Activated naive CD4-positive, alpha-beta T cell treated with anti-CD3 and anti-CD28 coated beads, Interleukin-2, amount 10 ng/mL, durations not matched to agents 7 days and 5 days (primary cell): ENCODE measurements at regions not wholly inside any gene's neighbourhood (a gene's known extent, or its start where the extent isn't known, plus 50 kb on each side); places are given as distances from the start of the nearest gene placed in this dataset.

Source experiments
- CTCF ChIA-PET: fragments of 350-600 bp; sonication (Branson Sonifier 250); formaldehyde crosslinking; loops from one replicate; lab custom pipeline; 2021; ENCODE audit warnings: antibody characterized with exemption; lab: Charles Lee
- DNase-seq: peaks from one replicate; pipeline ENCODE4 v3.0.0-alpha.2; 2020
- H3K27ac Mint-ChIP-seq: one replicate; pipeline ENCODE4 v1.8.0; 2021; ENCODE audit warnings: mild to moderate bottlenecking, moderate library complexity, mixed read lengths
- H3K27me3 Mint-ChIP-seq: one replicate; pipeline ENCODE4 v1.8.0; 2021; ENCODE audit warnings: mild to moderate bottlenecking, mixed read lengths
- H3K36me3 Mint-ChIP-seq: one replicate; pipeline ENCODE4 v1.8.0; 2021; ENCODE audit warnings: mixed read lengths
- H3K4me1 Mint-ChIP-seq: one replicate; pipeline ENCODE4 v1.8.0; 2021; ENCODE audit warnings: mixed read lengths
- H3K4me3 Mint-ChIP-seq: one replicate; pipeline ENCODE4 v1.8.0; 2021; ENCODE audit warnings: mild to moderate bottlenecking, moderate library complexity, mixed read lengths
- H3K9me3 Mint-ChIP-seq: one replicate; pipeline ENCODE4 v1.8.0; 2021; ENCODE audit warnings: mixed read lengths

DNA sequence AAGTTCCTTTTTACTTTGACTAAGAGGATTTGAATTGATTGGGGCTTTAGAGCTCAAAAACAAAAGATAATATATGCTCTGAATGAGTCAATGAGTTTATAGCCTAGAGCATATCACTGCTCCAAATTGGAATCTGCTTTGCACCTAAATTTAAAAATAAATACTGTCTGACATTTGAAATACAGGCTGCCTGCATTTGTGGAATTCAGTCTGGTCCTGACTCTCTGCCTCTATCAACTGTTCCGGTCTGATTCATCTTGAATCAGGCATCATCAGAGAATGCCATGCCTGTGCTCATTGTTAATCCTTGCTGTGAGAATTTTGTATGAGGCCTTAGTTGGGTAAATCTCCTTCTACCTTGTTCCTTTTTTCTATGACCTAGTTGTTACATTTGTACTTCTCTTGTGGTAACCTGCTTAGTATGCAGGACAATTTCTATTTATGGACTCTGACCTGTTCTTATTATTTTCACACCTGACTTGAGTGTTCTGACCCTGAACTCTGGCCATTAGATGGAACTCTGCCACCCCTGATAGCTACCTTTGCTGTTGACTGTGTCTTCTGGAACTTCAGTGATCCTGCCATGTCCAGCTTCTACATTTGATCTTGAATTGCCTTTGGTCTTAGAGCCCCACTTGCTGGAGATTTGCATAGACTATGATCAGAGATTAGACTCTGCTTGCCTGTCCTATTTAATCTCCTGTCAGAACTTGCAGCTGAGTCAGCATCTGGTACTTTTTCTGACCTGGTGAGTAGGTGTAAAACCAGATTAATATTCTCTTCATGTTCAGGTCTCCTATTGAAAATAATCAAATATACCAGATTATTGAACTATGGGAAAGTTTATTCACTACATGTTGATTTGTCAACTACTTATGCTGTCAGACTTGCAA lies 442.7 kb upstream of the HS3ST5 start:
- CTCF ChIA-PET: no interaction called here
- H3K4me3 Mint-ChIP-seq: no peak overlapping the region
- DNase-seq: no peak
- no peaks in the 10 kb centered on the region for H3K36me3 Mint-ChIP-seq
- no peaks in the 10 kb centered on the region for H3K4me1 Mint-ChIP-seq
- no peaks in the 10 kb centered on the region for H3K27me3 Mint-ChIP-seq
- H3K27ac Mint-ChIP-seq: no peak overlapping the region
- peaks cover 5% of the 10 kb centered on the region for H3K9me3 Mint-ChIP-seq

DNA sequence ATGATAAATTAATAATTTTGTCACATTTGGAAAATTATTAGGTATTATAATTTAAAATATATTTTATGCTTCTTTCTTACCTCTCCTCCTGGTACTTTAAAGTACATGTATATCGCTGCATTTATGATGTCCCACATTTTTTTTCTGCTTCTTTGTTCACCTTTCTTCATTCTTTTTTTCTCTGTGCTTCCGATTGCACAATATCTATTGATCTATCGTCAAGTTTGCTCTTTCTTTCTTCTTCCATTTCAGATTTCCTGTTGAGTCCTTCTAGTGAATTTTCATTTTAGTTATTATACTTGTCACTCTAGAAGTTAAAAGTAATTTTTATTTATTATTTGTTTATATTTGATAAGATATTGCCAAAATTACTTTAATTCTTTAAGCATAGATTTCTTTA lies 441.0 kb upstream of the HS3ST5 start:
- H3K36me3 Mint-ChIP-seq: no peaks in the 10 kb centered on the region
- no peaks in the 10 kb centered on the region for H3K4me1 Mint-ChIP-seq
- no peak overlapping the region for H3K27ac Mint-ChIP-seq
- no peak overlapping the region for H3K4me3 Mint-ChIP-seq
- DNase-seq: no peak
- peaks cover 5% of the 10 kb centered on the region for H3K9me3 Mint-ChIP-seq
- H3K27me3 Mint-ChIP-seq: no peaks in the 10 kb centered on the region
- CTCF ChIA-PET: no interaction called here

DNA sequence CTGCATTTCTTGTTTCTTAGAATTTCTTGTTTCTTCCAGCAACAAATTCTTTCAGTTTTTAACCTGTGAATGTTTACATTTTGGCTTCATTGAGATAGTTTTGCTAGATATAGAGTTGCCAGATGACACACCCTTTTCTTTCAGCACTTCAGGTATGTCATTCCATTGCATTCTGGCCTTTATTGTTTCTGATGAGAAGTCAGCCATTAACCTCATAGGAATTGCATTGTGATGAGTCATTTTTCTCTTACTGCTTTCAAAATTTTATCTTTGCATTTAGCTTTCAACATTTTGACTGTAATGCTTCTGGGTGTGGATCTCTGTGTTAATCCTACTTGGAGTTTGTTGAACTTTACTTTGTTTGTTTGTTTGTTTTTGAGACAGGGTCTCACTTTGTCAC lies 440.3 kb upstream of the HS3ST5 start:
- no peaks in the 10 kb centered on the region for H3K4me1 Mint-ChIP-seq
- no peak for DNase-seq
- no peaks in the 10 kb centered on the region for H3K36me3 Mint-ChIP-seq
- H3K27me3 Mint-ChIP-seq: no peaks in the 10 kb centered on the region
- no peak overlapping the region for H3K4me3 Mint-ChIP-seq
- CTCF ChIA-PET: no interaction called here
- H3K27ac Mint-ChIP-seq: no peak overlapping the region
- peaks cover 5% of the 10 kb centered on the region for H3K9me3 Mint-ChIP-seq

DNA sequence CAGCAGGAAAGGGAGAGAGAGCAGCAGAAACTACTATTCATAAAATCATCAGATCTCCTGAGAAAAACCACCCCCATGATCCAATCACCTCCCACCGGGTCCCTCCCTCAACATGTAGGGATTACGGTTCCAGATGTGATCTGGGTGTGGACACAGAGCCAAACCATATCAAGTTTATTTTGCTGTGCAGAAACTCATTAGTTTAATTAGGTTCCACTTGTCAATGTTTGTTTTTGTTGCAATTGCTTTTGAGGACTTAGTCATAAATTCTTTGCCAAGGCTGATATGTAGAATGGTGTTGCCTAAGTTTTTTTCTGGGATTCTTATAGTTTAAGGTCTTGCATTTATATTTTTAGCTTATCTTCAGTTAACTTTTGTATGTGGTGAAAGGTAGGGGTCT lies 422.0 kb upstream of the HS3ST5 start:
- Mint-ChIP-seq H3K9me3 (peaks cover 3% of the 10 kb centered on the region), H3K36me3 (no peaks in the 10 kb centered on the region), H3K4me1 (no peaks in the 10 kb centered on the region), H3K27ac (no peak overlapping the region), H3K4me3 (no peak overlapping the region), H3K27me3 (no peaks in the 10 kb centered on the region)
- no peak for DNase-seq
- CTCF ChIA-PET: no interaction called here

DNA sequence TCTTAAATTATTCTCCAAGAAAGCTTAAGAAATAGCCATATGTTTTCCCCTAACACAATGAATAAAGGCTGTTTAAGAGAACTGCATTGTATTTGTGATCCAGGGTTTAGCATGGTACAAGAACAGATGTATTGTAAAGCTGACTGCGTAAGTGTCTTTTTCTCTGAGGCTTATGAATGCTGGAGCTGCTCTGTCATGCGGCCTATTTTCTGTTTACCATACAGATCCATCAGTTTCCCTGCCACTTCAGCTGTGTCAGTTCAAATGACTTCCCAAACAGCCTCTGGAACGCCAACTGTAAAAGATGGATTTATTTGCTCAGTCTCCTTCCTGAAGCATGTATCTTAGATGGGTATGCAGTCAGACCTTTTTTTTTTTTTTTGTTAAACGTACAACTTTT lies 419.3 kb upstream of the HS3ST5 start:
- CTCF ChIA-PET: interaction anchor here (0.6 kb wide), 1 partner anchor 1133 kb away, joined by 3 read pairs; no protein-coding TSS in a partner anchor
- Mint-ChIP-seq H3K4me3 (no peak overlapping the region), H3K9me3 (no peaks in the 10 kb centered on the region), H3K36me3 (no peaks in the 10 kb centered on the region), H3K27me3 (no peaks in the 10 kb centered on the region), H3K27ac (no peak overlapping the region), H3K4me1 (no peaks in the 10 kb centered on the region)
- no peak for DNase-seq

DNA sequence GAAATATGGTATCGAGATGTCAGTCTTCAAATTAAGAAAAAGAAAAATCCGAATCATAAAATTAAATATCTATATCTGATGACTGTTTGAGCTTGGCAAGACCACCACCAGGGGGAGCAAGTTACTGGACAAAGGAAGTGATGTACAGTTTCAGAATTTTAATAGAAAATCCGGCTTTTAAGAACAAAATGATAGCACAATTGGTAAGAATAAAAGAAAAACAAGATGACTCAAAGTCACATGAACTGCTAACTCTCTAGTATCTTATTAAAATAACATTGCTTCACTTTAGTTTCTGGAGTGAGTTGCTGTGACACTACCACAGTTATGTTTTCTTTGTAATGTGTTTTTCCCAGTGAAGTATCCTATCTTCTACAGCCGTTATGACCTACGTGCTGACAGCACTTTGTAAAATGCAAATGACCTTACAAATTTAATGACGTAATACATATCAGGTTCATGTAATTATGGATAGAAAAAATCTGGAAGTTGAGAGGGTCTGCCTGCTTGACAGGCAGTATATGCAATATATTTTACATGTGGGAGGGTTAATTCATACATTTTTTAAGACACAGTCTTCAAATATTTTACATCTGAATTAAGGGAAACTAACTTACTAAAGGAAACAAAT lies 405.3 kb upstream of the HS3ST5 start:
- H3K9me3 Mint-ChIP-seq: no peaks in the 10 kb centered on the region
- H3K4me3 Mint-ChIP-seq: no peak overlapping the region
- DNase-seq: peak; percentile 36
- CTCF ChIA-PET: interaction anchor here (0.9 kb wide), 1 partner anchor 1148 kb away, joined by 4 read pairs; no protein-coding TSS in a partner anchor
- no peaks in the 10 kb centered on the region for H3K36me3 Mint-ChIP-seq
- no peak overlapping the region for H3K27ac Mint-ChIP-seq
- no peaks in the 10 kb centered on the region for H3K4me1 Mint-ChIP-seq
- no peaks in the 10 kb centered on the region for H3K27me3 Mint-ChIP-seq

DNA sequence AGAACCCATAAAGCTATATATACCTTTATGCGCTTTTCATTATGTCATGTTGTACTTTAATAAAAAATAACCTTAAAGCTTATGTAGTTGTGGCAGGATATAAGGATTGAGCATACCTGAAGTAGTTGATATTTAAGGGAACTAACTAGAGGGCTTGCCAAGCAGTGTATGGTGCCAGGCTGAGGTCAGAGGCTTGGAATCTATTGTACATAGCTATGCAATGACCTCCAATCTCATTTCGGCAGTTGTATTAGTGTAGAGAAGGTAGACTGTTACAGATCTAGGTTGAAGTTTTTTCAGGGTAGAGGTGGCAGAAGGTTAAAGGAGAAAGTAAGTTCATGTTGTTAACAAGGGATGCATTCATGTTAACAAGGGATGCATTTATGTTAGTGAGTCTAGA lies 397.7 kb upstream of the HS3ST5 start:
- peaks cover 8% of the 10 kb centered on the region for H3K9me3 Mint-ChIP-seq
- DNase-seq: no peak
- no peaks in the 10 kb centered on the region for H3K36me3 Mint-ChIP-seq
- no peaks in the 10 kb centered on the region for H3K27me3 Mint-ChIP-seq
- H3K27ac Mint-ChIP-seq: no peak overlapping the region
- H3K4me3 Mint-ChIP-seq: no peak overlapping the region
- CTCF ChIA-PET: no interaction called here
- no peaks in the 10 kb centered on the region for H3K4me1 Mint-ChIP-seq

DNA sequence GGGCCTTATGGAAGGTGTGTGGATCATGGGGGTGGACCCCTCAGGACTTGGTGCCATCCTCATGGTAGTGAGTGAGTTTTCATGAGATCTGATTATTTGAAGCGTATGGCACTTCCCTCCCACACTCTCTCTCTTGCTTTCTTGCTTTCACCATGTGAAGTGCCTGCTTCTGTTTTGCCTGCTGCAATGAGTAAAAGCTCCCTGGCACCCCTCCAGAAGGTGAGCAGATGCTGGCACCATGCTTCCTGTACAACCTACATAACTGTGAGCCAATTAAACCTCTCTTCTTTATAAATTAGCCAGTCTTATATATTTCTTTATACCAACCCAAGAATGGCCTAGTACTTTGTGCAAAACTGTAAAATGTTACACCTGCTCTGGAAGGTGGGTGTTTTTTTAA lies 396.8 kb upstream of the HS3ST5 start:
- no peak for DNase-seq
- Mint-ChIP-seq H3K4me3 (no peak overlapping the region), H3K4me1 (no peaks in the 10 kb centered on the region), H3K27me3 (no peaks in the 10 kb centered on the region), H3K9me3 (peaks cover 8% of the 10 kb centered on the region), H3K27ac (no peak overlapping the region), H3K36me3 (no peaks in the 10 kb centered on the region)
- CTCF ChIA-PET: no interaction called here

DNA sequence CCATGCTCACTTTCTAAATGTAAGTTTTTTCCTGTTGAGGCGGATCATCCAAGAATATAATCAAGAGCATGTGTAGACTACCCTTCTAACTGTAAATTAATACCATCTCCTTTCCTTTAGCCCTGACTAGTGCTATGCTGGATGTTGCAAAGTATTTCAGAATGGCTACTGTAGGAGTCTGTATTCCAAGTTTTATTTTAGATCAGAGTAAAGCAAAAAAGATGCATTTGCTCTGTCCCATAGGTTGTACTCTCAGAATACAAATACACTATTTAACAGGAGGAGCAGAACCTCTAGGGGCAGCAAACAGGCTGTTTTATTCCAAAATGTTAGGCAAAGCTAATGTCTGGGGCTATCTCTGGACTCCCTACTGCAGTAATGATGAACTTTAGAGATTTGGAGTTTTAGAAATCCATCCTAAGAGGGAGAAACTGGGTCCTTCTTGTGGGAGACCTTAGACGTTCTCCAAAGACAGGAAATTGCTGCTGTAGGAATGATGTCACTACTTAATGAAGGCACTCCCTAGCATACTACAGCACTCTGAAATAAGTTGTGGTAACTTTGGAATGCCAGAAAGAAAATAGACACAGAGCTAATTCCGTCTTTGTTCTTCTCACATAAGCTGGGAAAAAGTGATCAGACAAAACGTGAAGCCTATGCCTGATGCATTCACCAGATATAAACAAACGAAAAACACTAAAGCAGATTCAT lies 392.4 kb upstream of the HS3ST5 start:
- H3K4me3 Mint-ChIP-seq: no peak overlapping the region
- CTCF ChIA-PET: no interaction called here
- H3K9me3 Mint-ChIP-seq: peaks cover 1% of the 10 kb centered on the region
- no peak for DNase-seq
- H3K36me3 Mint-ChIP-seq: no peaks in the 10 kb centered on the region
- H3K27me3 Mint-ChIP-seq: no peaks in the 10 kb centered on the region
- no peak overlapping the region for H3K27ac Mint-ChIP-seq
- H3K4me1 Mint-ChIP-seq: no peaks in the 10 kb centered on the region

DNA sequence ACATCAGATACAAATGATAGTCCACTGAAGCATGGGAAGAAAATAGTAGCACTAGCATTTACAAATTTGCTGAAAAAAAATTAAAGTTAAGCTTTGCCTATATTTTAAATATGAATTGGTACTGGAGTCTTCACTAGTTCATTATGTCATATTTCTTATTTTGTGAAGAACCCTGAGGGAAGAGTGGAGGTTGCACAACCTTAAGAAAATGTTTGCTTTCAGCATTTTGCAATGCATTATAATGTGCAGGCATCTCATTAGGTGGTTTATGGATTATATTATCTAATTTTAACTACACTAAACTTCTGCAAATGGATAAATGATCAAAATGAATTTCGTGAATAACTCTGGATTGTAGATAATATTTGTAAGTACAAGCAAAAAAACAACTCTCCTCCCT lies 390.8 kb upstream of the HS3ST5 start:
- no peak for DNase-seq
- Mint-ChIP-seq H3K27ac (no peak overlapping the region), H3K27me3 (no peaks in the 10 kb centered on the region), H3K9me3 (peaks cover 1% of the 10 kb centered on the region), H3K36me3 (no peaks in the 10 kb centered on the region), H3K4me1 (no peaks in the 10 kb centered on the region), H3K4me3 (no peak overlapping the region)
- CTCF ChIA-PET: no interaction called here

DNA sequence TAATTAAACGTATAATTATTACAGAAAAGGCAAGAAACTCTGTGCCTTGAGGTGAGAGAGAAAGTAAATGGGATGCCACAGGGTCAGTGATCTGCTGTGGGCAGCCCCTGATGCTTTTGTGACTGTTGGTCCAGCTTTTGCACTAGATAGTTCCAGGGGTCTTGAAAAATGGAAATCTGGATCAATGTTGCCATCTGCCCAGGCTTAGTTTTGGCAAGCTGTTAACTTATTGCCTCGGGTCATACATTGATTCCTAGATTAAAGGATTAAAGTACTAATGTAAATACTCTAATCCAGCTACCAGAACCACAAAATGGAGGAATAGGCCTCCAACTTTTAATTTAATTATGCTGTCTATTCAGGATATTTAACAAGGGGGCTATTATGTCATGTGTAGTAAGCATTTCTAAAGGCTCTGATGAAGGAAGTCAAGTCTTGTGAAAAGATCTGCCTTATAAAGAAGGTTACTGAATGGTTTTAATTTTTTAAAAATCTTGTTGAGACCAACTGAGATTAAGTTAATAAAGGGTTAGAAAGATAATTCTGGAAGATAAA lies 376.0 kb upstream of the HS3ST5 start:
- no peaks in the 10 kb centered on the region for H3K36me3 Mint-ChIP-seq
- no peaks in the 10 kb centered on the region for H3K27me3 Mint-ChIP-seq
- H3K4me3 Mint-ChIP-seq: no peak overlapping the region
- CTCF ChIA-PET: no interaction called here
- H3K9me3 Mint-ChIP-seq: no peaks in the 10 kb centered on the region
- H3K4me1 Mint-ChIP-seq: no peaks in the 10 kb centered on the region
- DNase-seq: no peak
- no peak overlapping the region for H3K27ac Mint-ChIP-seq

DNA sequence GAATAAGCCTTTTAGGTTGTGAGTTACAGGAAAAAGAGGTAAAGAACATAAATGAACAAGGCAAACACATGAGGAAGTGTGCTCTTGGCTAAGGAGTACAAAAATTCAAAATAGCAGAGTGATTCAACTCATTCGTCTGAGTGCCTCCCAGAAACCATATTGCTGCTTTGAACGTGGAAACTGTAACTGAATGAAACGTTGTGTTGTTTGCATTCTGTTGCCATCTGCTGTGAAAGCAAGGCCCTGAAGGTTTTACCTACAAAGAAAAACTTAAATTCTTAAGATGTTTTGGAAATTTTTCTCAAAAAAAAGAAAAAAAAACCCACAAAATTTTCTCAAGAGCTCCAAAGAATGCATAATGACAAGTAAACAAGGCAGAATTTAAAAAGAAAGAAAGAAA lies 375.4 kb upstream of the HS3ST5 start:
- CTCF ChIA-PET: no interaction called here
- Mint-ChIP-seq H3K4me3 (no peak overlapping the region), H3K27ac (no peak overlapping the region), H3K9me3 (peaks cover 2% of the 10 kb centered on the region), H3K27me3 (no peaks in the 10 kb centered on the region), H3K4me1 (no peaks in the 10 kb centered on the region), H3K36me3 (no peaks in the 10 kb centered on the region)
- DNase-seq: no peak

DNA sequence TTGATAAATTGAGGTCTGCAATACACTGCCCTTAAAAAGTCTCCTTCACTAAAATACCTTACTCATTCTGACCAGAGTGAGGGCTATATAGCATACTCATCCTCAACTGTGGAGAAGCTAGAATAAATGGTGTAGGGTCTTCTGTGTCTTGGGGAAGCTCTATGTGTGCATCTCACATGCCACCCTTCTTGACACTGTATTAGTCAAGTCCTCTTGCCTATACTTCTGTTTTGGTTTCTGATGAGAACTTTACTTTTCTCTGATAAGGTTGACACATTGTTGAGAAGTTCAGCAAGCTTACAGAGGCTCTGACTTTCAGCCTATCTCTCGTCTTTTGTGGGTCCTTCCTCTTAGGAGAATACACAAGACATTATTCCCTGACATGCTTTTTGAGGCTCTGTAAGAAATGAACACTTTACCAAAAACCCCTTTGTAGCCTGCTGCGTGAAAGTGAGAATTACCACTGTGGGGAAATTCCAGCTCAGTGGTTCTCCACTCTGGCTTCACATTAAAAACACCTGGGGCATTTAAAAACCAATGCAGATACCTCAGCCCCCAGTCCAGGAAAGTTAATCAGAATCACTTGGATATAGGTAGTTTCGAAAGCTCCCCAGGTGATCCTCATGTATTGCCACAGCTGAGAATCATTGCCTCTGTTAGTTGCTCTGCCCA lies 372.1 kb upstream of the HS3ST5 start:
- no peak for DNase-seq
- peaks cover 5% of the 10 kb centered on the region for H3K9me3 Mint-ChIP-seq
- H3K27ac Mint-ChIP-seq: no peak overlapping the region
- no peak overlapping the region for H3K4me3 Mint-ChIP-seq
- H3K27me3 Mint-ChIP-seq: no peaks in the 10 kb centered on the region
- no peaks in the 10 kb centered on the region for H3K4me1 Mint-ChIP-seq
- no peaks in the 10 kb centered on the region for H3K36me3 Mint-ChIP-seq
- CTCF ChIA-PET: no interaction called here

DNA sequence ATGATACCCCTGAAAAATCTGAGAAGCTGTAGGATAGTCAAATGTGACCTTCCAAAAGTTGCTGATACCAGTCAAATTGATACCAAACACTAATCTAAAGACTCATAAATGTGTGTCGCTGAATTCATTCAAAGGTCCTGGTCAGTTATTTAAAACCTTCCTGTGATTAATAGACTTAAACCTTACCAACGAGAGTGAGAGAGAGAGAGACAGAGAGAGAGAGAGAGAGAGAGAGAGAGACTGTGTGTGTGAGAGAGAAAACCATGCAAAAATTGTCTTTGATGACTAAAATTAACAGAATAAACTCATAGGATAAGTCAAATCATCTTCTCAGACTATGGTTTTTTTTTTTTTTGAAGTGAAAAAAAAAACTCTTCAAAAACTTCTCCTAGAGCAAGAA lies 370.9 kb upstream of the HS3ST5 start:
- H3K4me1 Mint-ChIP-seq: no peaks in the 10 kb centered on the region
- H3K4me3 Mint-ChIP-seq: no peak overlapping the region
- no peak overlapping the region for H3K27ac Mint-ChIP-seq
- no peak for DNase-seq
- peaks cover 5% of the 10 kb centered on the region for H3K9me3 Mint-ChIP-seq
- H3K27me3 Mint-ChIP-seq: no peaks in the 10 kb centered on the region
- CTCF ChIA-PET: no interaction called here
- no peaks in the 10 kb centered on the region for H3K36me3 Mint-ChIP-seq
